Mesendoderm (in vitro differentiated cells): ENCODE measurements at regions not wholly inside any gene's neighbourhood (a gene's known extent, or its start where the extent isn't known, plus 50 kb on each side); places are given as distances from the start of the nearest gene placed in this dataset.

Experiments used
- DNase-seq: peaks from one replicate; pipeline ENCODE4 v3.0.0; 2013
- H2AK5ac ChIP-seq: 2 replicates; pipeline ENCODE4 v1.6.1; 2013; ENCODE audit warnings: low read length, inconsistent platforms
- H2BK120ac ChIP-seq: 2 replicates; pipeline ENCODE4 v1.6.1; 2013; ENCODE audit warnings: low read depth, mild to moderate bottlenecking, low read length, moderate library complexity, mixed read lengths
- H2BK15ac ChIP-seq: replicated peaks from 2 replicates; pipeline ENCODE4 v1.6.1; 2013; ENCODE audit warnings: low read depth, mild to moderate bottlenecking, moderate library complexity
- H2BK5ac ChIP-seq: 2 replicates; pipeline ENCODE4 v1.6.1; 2013; ENCODE audit warnings: low read length, inconsistent platforms
- H3K18ac ChIP-seq: 2 replicates; pipeline ENCODE4 v1.6.1; 2013; ENCODE audit warnings: mild to moderate bottlenecking, low read length, mixed read lengths
- H3K23ac ChIP-seq: one replicate; pipeline ENCODE4 v1.6.1; 2013; ENCODE audit warnings: low read length
- H3K27ac ChIP-seq: 2 replicates; pipeline ENCODE4 v1.5.1; 2013; ENCODE audit warnings: low read depth, mild to moderate bottlenecking, inconsistent platforms, low read length, moderate library complexity
- H3K27me3 ChIP-seq: 2 replicates; pipeline ENCODE4 v1.6.1; 2013; ENCODE audit warnings: low read length, control low read depth, mild to moderate bottlenecking, inconsistent platforms; ENCODE audit not compliant: insufficient read depth, poor library complexity
- H3K36me3 ChIP-seq: 2 replicates; pipeline ENCODE4 v1.6.1; 2013; ENCODE audit warnings: low read length, inconsistent platforms; ENCODE audit not compliant: control insufficient read depth, insufficient read depth
- H3K4ac ChIP-seq: one replicate; pipeline ENCODE4 v1.6.1; 2013; ENCODE audit warnings: low read depth, mild to moderate bottlenecking, low read length, moderate library complexity
- H3K4me1 ChIP-seq: 2 replicates; pipeline ENCODE4 v1.6.1; 2013; ENCODE audit warnings: low read depth, low read length, inconsistent platforms; ENCODE audit not compliant: control insufficient read depth
- H3K4me2 ChIP-seq: 2 replicates; pipeline ENCODE4 v1.6.1; 2013; ENCODE audit warnings: low read length
- H3K4me3 ChIP-seq: 2 replicates; pipeline ENCODE4 v1.5.1; 2013; ENCODE audit warnings: mild to moderate bottlenecking, low read length
- H3K56ac ChIP-seq: one replicate; pipeline ENCODE4 v1.6.1; 2013; ENCODE audit warnings: low read length
- H3K79me1 ChIP-seq: 2 replicates; pipeline ENCODE4 v1.6.1; 2013; ENCODE audit warnings: low read length, inconsistent platforms
- H3K79me2 ChIP-seq: 2 replicates; pipeline ENCODE4 v1.6.1; 2013; ENCODE audit warnings: mild to moderate bottlenecking, low read length; ENCODE audit not compliant: control insufficient read depth, insufficient read depth
- H3K9ac ChIP-seq: 2 replicates; pipeline ENCODE4 v1.6.1; 2013; ENCODE audit warnings: low read length, inconsistent platforms
- H4K5ac ChIP-seq: one replicate; pipeline ENCODE4 v1.6.1; 2013; ENCODE audit warnings: low read length
- H4K8ac ChIP-seq: one replicate; pipeline ENCODE4 v1.6.1; 2013; ENCODE audit warnings: low read depth, mild to moderate bottlenecking, control low read depth, low read length, moderate library complexity
- WGBS: extraction: QIAGEN DNeasy Blood & Tissue Kit; methylation state at CpG from one replicate; pipeline ENCODE4 v1.1.7; 2013; ENCODE audit warnings: low lambda C conversion rate, missing lambda C conversion rate; ENCODE audit not compliant: insufficient coverage; ENCODE audit errors: extremely low coverage; 5-methylcytosine and 5-hydroxymethylcytosine counted together

DNA sequence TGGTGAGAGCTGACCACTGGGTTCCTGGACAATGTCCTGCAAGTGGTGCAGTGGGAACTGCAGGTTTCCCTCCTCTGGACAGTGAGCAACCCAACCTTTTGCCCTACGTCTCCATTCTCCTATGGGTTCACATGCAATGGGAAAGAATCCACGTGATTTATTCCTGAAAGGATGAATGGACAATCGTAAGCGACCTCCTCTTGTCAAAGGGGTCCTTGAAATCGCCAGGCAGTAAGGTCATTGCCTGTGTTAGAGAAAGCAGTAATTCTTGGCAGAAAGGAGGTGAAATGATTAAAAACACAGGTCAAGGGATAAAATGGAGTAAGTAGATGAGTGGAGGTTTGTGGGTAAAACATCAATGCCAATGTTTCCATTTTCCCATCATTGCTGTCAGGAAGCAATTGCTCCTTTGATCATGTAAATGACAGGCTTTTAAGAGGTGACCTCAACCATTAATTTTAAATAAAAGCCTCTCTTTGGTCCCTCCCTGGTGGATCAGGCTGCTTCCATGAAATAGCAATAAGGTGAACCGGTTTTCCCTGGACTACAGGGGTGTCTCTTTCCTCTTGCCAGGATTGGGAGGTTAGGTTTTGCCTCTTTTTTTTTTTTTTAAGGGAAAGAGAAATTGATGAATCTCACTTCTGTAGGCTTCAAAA lies 330.0 kb upstream of the PRKCQ start:
- H4K5ac ChIP-seq: no peak overlapping the region
- H3K4me3 ChIP-seq: no peak overlapping the region
- H3K18ac ChIP-seq: no peak overlapping the region
- H2BK120ac ChIP-seq: no peak overlapping the region
- H3K23ac ChIP-seq: no peak overlapping the region
- no peak overlapping the region for H4K8ac ChIP-seq
- no peak overlapping the region for H2BK5ac ChIP-seq
- no peak overlapping the region for H3K9ac ChIP-seq
- no peaks in the 10 kb centered on the region for H3K79me2 ChIP-seq
- no peak overlapping the region for H2BK15ac ChIP-seq
- no peak for DNase-seq
- H3K27me3 ChIP-seq: no peaks in the 10 kb centered on the region
- no peaks in the 10 kb centered on the region for H3K36me3 ChIP-seq
- H3K56ac ChIP-seq: no peak overlapping the region
- H3K4me1 ChIP-seq: no peaks in the 10 kb centered on the region
- H2AK5ac ChIP-seq: no peak overlapping the region
- no peak overlapping the region for H3K27ac ChIP-seq
- WGBS: no CpG with 5 or more reads among the region's 6 CpGs
- H3K4ac ChIP-seq: no peak overlapping the region
- H3K79me1 ChIP-seq: no peaks in the 10 kb centered on the region
- no peak overlapping the region for H3K4me2 ChIP-seq

DNA sequence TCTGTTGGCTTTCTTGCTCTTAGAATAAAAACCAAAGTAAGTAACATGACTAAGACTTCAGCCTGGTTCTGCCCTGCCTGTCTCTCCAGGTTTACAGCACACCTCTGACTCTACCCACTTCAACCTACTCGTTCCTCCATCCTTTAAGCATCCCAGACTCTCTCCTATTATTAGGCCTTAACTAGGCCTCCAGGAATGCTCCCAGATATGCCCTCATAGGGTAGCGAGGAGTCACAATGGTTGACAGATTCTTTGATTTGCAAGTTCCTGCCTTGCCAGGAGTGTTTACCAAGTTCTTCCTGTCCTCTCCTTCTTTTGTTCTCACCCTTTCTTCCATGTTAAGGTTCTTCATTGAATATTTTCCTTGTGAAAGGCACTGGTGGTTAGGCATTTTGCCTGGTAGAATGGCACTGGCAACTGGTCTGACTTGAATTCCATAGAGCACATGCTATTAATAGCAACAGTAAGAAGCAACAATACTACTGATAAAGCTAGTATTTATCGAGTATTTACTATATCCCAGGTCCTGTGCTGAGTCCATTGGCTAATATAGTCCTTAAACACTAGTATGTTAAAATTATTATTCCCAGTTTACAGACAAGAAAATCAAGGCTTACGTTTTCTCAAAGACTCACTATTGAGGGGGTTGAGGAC lies 327.9 kb upstream of the PRKCQ start:
- no peak overlapping the region for H2BK120ac ChIP-seq
- no peaks in the 10 kb centered on the region for H3K79me2 ChIP-seq
- no peak overlapping the region for H4K8ac ChIP-seq
- no peak overlapping the region for H2AK5ac ChIP-seq
- H3K36me3 ChIP-seq: no peaks in the 10 kb centered on the region
- H3K4me2 ChIP-seq: no peak overlapping the region
- H3K4me1 ChIP-seq: no peaks in the 10 kb centered on the region
- no peaks in the 10 kb centered on the region for H3K27me3 ChIP-seq
- H3K79me1 ChIP-seq: no peaks in the 10 kb centered on the region
- H3K9ac ChIP-seq: no peak overlapping the region
- H3K18ac ChIP-seq: no peak overlapping the region
- H3K4me3 ChIP-seq: no peak overlapping the region
- H2BK5ac ChIP-seq: no peak overlapping the region
- no peak overlapping the region for H3K23ac ChIP-seq
- H3K27ac ChIP-seq: no peak overlapping the region
- no CpG with 5 or more reads among the region's 4 CpGs for WGBS
- no peak overlapping the region for H2BK15ac ChIP-seq
- H3K4ac ChIP-seq: no peak overlapping the region
- H3K56ac ChIP-seq: no peak overlapping the region
- H4K5ac ChIP-seq: no peak overlapping the region
- DNase-seq: peak; percentile 21

GRCh38 chr10:6894405-6894804 lies 314.3 kb upstream of the PRKCQ start:
- no peak overlapping the region for H2BK15ac ChIP-seq
- no CpG with 5 or more reads among the region's 2 CpGs for WGBS
- no peak overlapping the region for H3K18ac ChIP-seq
- H3K9ac ChIP-seq: no peak overlapping the region
- no peak overlapping the region for H2BK120ac ChIP-seq
- H3K79me1 ChIP-seq: no peaks in the 10 kb centered on the region
- H3K4me1 ChIP-seq: no peaks in the 10 kb centered on the region
- DNase-seq: no peak
- H3K4me2 ChIP-seq: no peak overlapping the region
- no peaks in the 10 kb centered on the region for H3K36me3 ChIP-seq
- no peaks in the 10 kb centered on the region for H3K79me2 ChIP-seq
- no peak overlapping the region for H4K5ac ChIP-seq
- H3K56ac ChIP-seq: no peak overlapping the region
- H3K4ac ChIP-seq: no peak overlapping the region
- no peak overlapping the region for H4K8ac ChIP-seq
- no peak overlapping the region for H3K23ac ChIP-seq
- no peak overlapping the region for H3K27ac ChIP-seq
- H2AK5ac ChIP-seq: no peak overlapping the region
- H3K4me3 ChIP-seq: no peak overlapping the region
- H2BK5ac ChIP-seq: no peak overlapping the region
- H3K27me3 ChIP-seq: no peaks in the 10 kb centered on the region

DNA sequence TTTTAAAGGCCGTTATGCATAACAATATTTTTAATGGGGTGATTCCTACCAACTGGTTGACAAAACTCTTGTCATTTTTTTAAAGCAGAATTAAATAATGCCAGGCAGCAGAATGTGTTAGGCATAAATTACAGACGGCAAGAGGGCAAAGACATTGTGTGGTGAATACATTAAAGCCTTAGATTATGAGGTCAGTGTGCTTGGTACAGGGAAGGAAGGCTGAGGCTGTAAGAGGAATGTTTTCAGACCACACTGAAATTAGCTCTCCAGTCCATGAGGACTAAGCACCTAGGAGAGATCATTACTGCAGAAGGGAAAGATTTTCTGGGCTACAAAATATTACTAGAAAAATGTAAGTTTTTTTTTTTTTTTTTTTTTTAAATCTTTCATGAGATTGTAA lies 312.8 kb upstream of the PRKCQ start:
- DNase-seq: no peak
- no peak overlapping the region for H3K27ac ChIP-seq
- no peaks in the 10 kb centered on the region for H3K4me1 ChIP-seq
- no peaks in the 10 kb centered on the region for H3K79me2 ChIP-seq
- H4K5ac ChIP-seq: no peak overlapping the region
- no peak overlapping the region for H2AK5ac ChIP-seq
- H3K9ac ChIP-seq: no peak overlapping the region
- no peaks in the 10 kb centered on the region for H3K79me1 ChIP-seq
- H3K27me3 ChIP-seq: no peaks in the 10 kb centered on the region
- no peak overlapping the region for H3K23ac ChIP-seq
- H2BK15ac ChIP-seq: no peak overlapping the region
- H3K4me3 ChIP-seq: no peak overlapping the region
- H3K56ac ChIP-seq: no peak overlapping the region
- no peak overlapping the region for H3K18ac ChIP-seq
- no peaks in the 10 kb centered on the region for H3K36me3 ChIP-seq
- H4K8ac ChIP-seq: no peak overlapping the region
- no peak overlapping the region for H2BK5ac ChIP-seq
- WGBS: no CpG with 5 or more reads among the region's 2 CpGs
- H3K4ac ChIP-seq: no peak overlapping the region
- no peak overlapping the region for H2BK120ac ChIP-seq
- H3K4me2 ChIP-seq: no peak overlapping the region

GRCh38 chr10:6891924-6892323 lies 311.8 kb upstream of the PRKCQ start:
- Histone ChIP-seq H3K4me2 (no peak overlapping the region), H3K4ac (no peak overlapping the region), H3K4me1 (no peaks in the 10 kb centered on the region), H3K4me3 (no peak overlapping the region), H2BK15ac (no peak overlapping the region), H3K79me2 (no peaks in the 10 kb centered on the region), H4K8ac (no peak overlapping the region), H3K27me3 (no peaks in the 10 kb centered on the region), H3K56ac (no peak overlapping the region), H2BK5ac (no peak overlapping the region), H3K9ac (no peak overlapping the region), H3K18ac (no peak overlapping the region), H3K23ac (no peak overlapping the region), H3K79me1 (no peaks in the 10 kb centered on the region), H4K5ac (no peak overlapping the region), H3K27ac (no peak overlapping the region), H3K36me3 (no peaks in the 10 kb centered on the region), H2BK120ac (no peak overlapping the region), H2AK5ac (no peak overlapping the region)
- no CpG with 5 or more reads among the region's 4 CpGs for WGBS
- peak; percentile 18 for DNase-seq

DNA sequence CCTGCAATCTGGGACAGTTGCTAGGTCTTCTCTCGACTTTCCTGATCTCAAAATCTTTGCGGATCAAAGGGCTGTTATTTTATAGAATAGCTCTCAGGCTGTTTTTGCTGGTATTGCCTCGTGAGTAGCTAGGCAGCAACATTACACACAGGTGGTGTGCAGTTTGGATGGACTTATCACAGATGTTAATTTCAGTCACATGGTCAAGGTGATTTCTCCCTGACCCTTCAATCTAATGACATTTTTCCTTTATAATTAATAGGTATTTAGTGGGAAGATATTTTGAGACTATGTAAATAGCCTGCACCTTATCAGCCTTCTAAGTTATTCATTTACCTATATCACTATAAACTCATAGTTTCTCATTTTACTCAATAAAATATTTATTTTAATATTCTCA lies 309.6 kb upstream of the PRKCQ start:
- no peaks in the 10 kb centered on the region for H3K36me3 ChIP-seq
- H3K27ac ChIP-seq: no peak overlapping the region
- H4K5ac ChIP-seq: no peak overlapping the region
- no peak overlapping the region for H2BK120ac ChIP-seq
- no peaks in the 10 kb centered on the region for H3K4me1 ChIP-seq
- no peak overlapping the region for H2BK15ac ChIP-seq
- no peaks in the 10 kb centered on the region for H3K79me2 ChIP-seq
- no peak overlapping the region for H3K23ac ChIP-seq
- no peak overlapping the region for H3K4ac ChIP-seq
- no peaks in the 10 kb centered on the region for H3K27me3 ChIP-seq
- no peak overlapping the region for H3K4me3 ChIP-seq
- H4K8ac ChIP-seq: no peak overlapping the region
- H3K18ac ChIP-seq: no peak overlapping the region
- no peak overlapping the region for H3K56ac ChIP-seq
- H2AK5ac ChIP-seq: no peak overlapping the region
- no peak overlapping the region for H3K9ac ChIP-seq
- no peak overlapping the region for H2BK5ac ChIP-seq
- WGBS: no CpG with 5 or more reads among the region's 3 CpGs
- no peak overlapping the region for H3K4me2 ChIP-seq
- no peaks in the 10 kb centered on the region for H3K79me1 ChIP-seq
- no peak for DNase-seq
